GM18507 (cell line): ENCODE measurements at regions not wholly inside any gene's neighbourhood (a gene's known extent, or its start where the extent isn't known, plus 50 kb on each side); places are given as distances from the start of the nearest gene placed in this dataset.

Experiments
- DNase-seq: peaks from one replicate; pipeline ENCODE4 v3.0.0; 2011; ENCODE audit warnings: low read depth; ENCODE audit not compliant: insufficient read length; ENCODE audit errors: extremely low spot score
- FAIRE-seq: peaks from 2 replicates; lab custom pipeline; 2011; peaks lifted over from hg19 to GRCh38; lab: Jason Lieb, UNC

DNA sequence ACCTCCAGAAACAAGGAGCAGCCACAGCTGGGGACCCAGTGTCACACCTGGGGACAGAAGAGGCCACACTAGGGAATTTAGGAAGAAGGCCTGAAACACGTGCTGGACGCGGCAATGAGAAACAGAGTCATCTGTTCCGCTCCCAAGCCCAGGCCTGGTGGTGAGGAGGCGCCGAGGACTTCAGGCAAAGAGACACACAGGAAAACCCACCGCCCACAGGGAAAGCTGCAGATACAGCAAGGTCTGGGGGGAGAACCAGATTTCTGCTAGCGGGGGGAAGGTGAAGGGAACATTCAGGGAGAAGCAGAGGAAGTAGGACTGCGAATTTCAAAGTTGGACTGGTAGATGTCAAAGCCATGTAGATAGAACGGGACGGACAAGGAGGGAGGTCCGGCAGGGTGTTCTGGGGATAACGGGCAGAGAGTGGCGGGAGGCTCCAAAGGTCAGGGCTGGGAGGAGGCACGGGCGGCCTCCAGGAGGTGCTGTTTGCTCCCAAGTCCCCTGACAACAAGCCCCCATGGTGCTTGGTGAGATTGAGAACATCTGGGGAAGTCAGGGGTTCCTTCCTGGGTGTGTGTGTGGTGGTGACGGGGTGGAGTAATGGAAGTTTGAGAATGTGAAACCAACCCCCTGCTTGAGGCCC, 351.7 kb upstream of the MYT1L start:
- DNase-seq (no peak), FAIRE-seq (no peak)

DNA sequence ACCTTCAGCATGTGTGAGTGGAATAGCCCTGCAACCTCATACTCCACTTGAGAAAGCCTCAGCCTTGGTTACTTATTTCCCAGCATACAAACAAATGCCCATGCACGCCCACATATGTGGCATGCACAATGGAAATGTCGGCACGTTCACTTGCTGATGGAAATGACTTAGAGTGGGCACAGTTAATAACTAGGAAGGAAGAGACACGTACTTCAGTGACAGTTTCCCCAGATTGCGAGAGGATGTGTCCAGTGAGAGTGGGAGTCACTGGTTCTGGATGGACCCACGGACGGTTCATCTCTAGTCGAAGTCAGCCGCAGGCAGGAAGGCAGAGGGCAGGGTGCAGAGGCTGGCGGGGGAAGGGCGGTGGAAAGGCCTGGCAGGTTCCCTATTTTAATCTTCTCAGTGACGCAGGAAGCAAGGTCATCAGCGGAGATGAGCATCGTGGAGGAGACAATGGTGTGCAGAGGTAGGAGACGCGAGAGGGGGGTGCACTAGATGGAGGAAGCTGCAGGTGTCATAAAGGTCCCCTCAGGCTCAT, 350.7 kb upstream of the MYT1L start:
- DNase-seq, result no peak
- FAIRE-seq, result no peak

DNA sequence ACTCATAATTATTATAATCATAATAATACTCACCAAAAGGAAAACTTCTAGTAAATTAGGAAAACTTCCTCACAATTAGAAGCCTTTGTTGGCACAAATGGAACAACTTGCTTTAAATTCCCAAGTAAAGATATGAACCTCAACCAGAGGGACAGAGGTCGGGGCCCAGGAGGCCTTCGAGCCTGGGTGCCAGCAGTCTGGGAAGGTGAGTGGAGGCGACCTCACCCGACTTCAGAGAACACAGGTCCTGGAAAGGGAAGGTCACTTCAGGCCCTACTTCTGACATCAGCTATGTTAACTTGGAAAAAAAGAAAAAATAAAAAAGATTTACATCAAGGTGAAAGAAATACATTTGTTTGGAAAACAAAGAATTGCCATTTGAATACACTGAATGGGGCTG, 350.0 kb upstream of the MYT1L start:
- FAIRE-seq (no peak), DNase-seq (no peak)

DNA sequence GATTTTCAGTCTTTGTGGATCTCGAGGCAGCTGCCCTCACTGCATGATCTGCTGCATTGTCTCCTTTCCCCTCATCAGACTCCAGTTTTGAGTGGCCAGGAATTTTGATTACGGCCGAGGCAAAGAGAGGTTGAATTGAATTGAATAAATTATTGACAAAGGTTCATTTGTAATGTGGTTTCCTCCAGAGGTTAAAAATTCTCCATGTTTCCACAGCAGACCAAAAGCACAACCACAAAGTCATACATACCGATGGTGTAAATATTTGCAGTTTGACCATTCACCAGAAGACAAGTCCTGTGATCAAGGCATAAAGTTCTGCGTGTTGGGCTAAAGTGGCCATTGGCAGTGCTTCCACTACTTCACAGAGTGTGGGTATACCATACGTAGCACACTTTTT, 343.8 kb upstream of the MYT1L start:
- no peak for DNase-seq
- FAIRE-seq, result no peak

DNA sequence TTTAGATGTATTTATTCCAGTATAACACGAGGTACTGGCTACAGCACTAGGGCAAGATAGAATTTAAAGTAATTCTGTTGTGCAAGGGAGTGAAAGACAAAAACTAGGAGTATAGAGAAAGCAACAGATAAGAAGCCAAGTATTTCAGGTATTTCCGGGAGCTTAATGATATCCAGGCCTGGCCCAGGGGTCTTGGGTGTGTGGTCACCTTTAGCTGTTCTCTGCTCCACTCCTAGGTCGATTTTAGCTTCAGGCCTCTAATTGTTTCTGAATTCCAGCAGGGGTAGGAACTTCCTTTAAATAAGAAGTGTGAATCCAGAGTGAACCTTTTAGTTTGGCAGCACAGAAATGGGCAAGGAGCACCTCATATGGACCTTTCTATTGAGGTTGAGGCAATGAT, 342.3 kb upstream of the MYT1L start:
- FAIRE-seq (no peak), DNase-seq (no peak)

DNA sequence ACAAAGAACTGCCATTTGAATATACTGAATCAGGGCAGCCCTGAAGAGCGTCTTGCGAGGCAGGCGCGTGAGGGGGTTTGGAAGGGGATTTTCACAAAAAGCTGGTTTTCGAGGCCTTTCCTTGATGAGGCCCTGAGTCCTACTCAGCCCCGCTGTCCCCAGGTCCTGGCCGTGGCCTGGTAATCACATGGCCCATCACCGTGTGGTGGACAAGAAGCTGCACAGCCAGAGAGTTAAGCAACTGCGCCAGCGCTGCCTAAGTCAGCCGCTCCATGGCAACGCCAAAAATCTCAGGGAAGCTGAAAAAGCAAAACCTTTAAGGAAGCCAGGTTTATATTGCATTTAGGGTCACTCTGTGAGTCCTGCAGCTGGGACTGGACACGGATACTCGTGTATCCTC, 341.2 kb upstream of the MYT1L start:
- FAIRE-seq, result no peak

DNA sequence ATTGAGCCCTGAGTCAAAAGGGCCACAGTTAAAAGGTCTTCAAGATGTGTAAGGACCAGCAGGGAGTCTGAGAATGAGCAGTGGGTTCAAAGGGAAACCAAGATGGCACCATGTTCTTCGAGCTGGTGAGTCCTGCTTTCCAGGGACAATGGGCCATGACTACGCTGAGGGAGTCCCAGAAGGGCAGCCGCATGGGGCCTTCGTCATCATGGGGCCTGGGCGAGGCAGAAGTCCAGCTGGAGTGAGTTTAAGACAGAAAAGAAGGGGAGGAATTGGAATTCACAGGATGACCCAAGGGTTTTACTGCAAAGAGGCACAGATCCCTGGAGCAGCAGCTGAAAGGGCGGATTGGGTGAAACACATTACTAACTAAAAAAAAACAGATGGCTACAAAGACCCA, 340.8 kb upstream of the MYT1L start:
- DNase-seq (no peak), FAIRE-seq (no peak)

More for the DNA sequence above, 341.2 kb upstream of the MYT1L start:
- DNase-seq, result no peak

DNA sequence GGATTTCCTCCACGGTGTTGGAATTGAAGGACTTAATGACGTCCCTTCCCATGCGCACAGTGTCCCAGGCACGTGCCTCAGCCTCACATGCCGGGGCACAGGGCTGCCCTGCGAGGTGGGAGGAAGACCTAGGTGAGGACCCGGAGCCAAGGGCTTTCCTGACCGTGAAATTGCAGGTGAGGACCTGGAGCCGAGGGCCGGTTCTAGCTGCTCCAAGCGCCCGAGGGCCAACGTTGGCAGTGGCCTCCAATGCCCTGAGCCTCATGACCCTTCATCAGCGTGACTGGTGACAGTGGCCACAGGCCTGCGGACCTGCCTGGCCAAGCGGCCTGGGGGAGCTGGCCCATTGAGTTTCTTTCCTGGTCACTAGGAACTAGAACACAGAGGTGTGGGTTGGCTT, 338.2 kb upstream of the MYT1L start:
- no peak for FAIRE-seq
- DNase-seq, result no peak

DNA sequence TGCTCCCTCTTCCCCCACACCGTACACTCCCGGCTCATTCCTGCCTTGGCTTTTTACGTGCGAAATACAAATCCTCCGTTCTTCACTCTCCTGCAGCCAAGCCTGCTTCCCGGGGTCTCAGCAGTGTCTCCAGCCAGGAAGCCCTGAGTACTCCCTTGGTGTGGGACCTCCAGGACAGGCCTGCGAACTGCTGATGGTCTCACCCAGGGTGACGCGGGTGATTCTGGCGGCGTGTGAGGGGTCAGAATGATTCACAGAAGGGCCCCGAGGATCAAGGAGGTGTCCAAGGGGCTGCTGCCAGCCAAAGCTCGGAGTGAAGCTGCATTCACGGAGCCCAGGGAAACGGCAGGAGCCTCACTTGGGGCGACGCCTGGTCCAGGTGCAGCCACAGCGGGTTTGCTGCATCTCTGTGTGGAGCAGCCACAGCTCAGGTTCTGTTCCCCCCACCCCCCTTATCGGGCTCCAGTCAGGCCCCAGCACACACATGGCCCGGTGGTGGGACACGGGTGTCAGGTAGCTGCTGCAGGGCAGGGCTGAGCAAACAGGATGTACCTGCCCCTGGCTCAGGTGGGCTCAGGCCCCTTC, 337.7 kb upstream of the MYT1L start:
- DNase-seq (no peak), FAIRE-seq (no peak)

DNA sequence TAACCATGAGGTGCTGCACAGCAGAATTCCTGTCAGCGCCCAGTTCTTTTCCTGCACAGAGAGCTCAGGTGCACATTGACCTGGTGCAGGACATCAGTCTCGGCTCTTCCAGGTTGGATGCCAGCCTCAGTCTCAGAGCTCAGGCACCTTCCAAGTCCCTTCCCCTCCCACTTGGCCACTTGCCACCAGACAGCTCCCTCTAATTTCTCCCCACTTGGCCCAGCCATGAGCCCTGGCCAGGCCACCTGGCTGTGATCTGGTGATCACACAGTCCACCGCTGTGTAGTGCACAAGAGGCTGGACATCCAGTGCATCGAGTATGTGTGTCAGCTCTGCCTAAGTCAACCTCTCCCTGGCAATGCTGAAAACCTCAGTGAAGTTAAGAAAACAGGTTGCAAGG, 336.6 kb upstream of the MYT1L start:
- no peak for FAIRE-seq
- no peak for DNase-seq

DNA sequence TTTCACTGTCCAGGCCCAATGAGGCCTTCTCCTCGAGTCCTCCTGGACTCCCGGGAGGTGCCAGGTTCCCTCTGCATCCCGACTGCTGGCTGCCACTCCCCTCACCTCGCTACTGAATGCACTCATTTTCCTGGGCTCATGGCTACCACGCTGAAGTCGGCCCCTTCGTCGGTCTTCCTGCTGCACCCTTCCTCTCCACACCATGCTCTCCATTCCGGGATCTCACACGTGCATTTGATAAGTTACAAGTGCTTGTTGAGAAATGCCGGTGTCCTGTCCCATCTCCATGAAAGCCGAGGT, 334.7 kb upstream of the MYT1L start:
- FAIRE-seq, result no peak
- DNase-seq, result no peak

DNA sequence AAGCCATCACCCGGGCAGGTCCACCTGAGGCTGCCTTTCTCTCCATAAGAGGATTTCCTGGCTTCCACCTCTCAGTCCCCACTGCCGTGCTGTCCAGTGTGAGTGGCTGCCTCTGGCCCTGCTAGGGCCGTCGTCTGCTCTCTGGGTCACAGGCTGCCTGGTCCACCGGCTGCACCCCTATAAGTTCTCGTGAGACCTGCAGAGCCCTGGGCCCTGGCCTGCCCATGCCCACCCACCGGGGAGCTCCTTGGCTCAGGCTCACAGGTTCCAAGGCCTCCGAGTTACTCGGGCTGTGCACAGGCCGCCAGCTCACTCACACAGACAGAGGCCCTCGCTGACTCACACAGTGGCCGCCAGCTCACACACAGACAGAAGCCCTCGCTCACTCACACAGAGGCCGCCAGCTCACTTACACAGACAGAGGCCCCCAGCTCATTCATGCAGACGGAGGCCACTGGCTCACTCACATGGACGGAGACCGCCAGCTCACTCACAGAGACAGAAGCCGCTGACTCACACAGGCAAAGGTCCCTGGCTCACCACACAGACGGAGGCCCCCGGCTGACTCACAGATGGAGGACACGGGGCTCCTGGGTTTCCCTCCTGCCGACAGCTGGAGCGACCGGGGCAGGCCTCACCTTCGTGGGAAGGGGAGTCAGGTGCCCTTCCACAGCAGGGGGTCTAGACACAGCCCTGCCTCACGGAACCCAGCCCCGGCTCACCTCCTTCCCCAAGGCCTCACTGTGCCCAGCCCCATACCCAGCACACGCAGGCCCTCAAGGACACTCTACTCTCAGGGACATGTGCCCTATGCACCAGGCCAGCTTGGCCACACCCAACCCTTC, 334.1 kb upstream of the MYT1L start:
- DNase-seq (no peak), FAIRE-seq (no peak)

DNA sequence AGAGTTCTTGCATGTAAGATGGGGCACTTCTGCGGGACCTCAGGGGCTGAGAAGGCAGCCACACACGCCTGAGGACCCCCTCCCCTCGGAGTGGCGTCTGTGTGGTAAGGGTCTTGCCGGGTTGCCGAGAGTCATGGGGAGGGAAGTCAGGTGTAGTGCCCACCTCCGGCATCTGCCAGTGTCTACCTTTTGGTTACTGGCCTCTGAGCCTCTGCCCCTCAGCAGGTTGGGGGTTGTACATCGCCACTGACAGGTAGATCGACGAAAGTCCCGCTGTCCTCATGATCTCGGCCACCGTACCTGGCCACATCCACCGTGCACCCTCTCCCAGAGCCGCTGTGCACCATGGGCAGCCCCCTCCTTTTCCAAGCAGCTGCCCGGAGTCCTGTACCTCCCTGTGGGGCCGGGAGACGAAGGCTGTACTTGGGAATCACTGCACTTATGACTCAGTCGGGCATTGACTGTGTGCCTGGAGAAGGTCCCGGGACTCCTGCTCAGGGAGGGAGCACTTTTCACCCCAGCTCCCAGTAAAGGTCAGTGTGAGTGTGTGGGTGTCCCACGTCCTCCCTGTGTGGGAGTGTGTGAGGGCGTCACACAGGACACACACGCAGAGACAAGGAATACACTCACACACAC, 332.4 kb upstream of the MYT1L start:
- DNase-seq, result no peak
- FAIRE-seq, result no peak

DNA sequence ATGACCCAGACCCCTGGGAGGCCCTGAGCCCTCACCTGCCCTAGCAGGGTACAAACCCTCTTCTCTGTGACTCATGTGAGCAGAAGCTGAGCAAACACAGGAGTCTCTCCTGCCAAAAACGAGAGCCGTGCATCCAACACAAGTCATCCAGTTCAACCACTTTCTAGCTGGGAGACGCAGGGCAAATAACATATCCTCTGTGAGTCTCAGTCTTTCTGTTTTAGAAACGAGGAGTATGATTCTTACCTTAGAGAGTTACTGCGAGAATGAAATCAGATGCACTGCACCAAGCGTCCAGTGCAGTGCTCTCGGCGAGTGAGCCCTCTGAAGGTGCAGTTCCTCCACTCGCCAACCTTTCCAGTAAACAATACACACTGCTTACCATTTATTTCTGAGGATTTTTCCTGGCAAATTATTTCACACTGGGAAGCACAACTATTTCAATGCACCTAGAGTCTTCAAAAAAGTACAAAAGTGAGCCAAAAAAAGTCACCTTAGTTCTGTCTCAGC, 331.8 kb upstream of the MYT1L start:
- DNase-seq (no peak), FAIRE-seq (no peak)

DNA sequence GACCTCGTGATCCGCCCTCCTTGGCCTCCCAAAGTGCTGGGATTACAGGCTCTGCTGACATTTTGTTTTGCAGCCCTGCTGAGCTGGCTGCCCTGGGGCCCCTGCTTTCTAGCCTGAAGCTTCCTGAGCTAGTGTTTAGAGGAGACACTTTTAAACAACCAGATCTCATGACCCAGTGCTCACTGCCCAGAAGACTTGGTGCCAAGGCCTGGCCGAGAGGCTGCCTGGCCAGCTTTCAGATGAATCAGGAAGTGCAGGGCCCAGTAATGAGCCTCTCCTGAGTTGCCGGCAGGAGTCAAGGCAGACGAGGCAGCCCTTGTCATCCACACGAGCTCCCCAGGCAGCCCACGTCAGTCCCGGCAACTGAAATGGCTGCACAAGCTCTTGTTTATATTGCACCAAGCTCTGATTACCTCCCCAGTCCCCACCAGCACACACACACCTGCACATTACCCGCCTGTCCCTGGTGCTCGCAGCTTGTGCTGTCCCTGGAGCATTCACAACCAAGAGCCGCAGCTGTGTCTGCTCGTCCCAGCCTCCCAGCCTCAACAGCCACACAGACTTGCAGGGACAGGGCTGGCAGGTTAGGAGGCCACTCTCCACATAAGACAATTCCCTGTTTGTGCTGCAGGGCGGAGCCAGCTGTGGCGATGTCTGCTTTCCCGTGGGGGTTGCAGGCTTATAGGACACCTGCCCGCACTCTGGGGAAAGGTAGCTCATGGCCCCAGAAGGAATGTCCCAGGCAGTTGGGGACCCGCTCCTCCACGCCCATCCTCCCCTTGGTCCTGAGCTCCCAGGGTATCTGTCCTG, 331.2 kb upstream of the MYT1L start:
- no peak for FAIRE-seq
- DNase-seq, result no peak

DNA sequence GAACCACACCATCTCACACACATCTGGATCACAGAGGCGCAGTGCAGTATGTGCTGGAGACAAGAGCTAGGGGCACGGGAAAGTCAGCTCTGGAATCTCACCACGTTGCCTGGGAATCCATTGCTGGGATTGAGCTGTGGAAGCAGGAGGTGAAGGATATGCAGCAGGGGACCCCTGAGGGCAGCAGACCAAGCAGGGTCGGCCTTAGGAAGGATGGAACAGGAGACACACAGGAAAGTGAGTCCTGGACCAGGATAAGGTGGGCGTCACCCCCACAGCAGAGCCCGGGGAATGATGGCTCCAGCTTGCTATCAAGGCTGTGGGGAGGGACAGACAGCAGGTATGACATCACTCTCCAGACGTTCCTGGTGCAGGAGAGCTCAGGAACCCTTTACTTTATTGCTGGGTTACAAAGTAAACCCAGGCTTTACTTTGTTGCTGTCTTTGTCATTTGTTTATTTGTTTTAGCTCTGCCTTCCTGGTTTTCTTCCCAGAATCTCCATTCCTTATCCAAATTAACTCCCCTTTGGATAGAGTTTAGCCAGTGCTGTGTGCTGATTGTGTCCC, 329.8 kb upstream of the MYT1L start:
- no peak for DNase-seq
- FAIRE-seq, result no peak

DNA sequence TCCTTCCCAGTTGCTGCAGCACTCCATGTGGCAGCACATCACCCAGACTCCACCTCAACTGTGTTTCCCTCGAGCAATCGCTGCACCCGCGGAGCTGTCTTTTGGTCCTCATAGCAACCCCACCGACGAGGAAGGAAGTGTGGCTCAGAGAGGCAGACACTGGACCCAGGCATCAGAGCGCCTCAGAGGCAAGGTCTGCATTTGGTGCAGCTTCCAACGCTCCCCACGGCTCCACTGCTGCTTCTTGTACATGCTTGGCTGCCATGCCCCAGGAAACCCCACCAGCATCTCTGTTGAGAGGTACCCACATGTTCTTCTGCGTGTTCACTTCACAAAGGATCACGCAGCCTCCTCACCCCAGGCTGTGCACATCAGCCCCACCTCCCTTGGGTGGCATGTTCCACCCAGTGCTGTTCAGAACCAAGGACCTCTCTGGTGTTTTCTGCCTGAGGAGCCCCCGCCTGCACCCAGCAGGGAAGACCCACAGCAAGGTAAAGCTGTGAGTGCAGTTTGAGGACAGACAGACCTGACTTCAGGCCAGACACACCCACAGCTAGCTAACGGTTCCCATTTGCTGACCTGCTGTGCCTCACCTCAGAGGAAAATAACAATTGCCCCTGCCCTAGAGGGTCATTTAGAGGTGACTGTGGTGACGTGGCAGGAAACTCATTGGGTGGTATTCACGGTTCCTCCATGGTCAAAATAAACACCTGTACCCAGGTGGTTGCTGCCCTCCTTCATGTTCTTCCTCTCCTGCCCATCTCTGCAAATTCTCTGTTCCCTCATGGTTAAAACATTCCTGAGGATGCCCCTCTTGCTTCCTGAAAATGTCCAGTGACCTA, 326.3 kb upstream of the MYT1L start:
- FAIRE-seq, result no peak
- DNase-seq, result no peak
